Stimulated activated CD4-positive, alpha-beta T cell treated with anti-CD3 and anti-CD28 coated beads, TNF-alpha, amount 100 ng/mL, for 1 hour (primary cell): ENCODE measurements at regions not wholly inside any gene's neighbourhood (a gene's known extent, or its start where the extent isn't known, plus 50 kb on each side); places are given as distances from the start of the nearest gene placed in this dataset.
"Not testable (repeated sequence)": the region's sequence is repeated elsewhere in the genome, so short reads cannot be mapped to it uniquely, and the experiment has no call there.

Source experiments
- DNase-seq, 3 donors: peaks; one replicate each; pipeline ENCODE4 v3.0.0-alpha.2; 2020; ENCODE audit warnings: low read depth in 3 of 3, low spot score in 1 of 3

GRCh38 chr11:70547821-70548670, 149.7 kb downstream of the CTTN start:
- DNase-seq: no peak

GRCh38 chr11:70548976-70549375, 150.6 kb downstream of the CTTN start:
- no peak for DNase-seq

- no peak for DNase-seq
Measured at GRCh38 chr11:70549386-70549785, 151.1 kb downstream of the CTTN start.

GRCh38 chr11:70549796-70550195, 151.5 kb downstream of the CTTN start:
- DNase-seq: no peak

DNA sequence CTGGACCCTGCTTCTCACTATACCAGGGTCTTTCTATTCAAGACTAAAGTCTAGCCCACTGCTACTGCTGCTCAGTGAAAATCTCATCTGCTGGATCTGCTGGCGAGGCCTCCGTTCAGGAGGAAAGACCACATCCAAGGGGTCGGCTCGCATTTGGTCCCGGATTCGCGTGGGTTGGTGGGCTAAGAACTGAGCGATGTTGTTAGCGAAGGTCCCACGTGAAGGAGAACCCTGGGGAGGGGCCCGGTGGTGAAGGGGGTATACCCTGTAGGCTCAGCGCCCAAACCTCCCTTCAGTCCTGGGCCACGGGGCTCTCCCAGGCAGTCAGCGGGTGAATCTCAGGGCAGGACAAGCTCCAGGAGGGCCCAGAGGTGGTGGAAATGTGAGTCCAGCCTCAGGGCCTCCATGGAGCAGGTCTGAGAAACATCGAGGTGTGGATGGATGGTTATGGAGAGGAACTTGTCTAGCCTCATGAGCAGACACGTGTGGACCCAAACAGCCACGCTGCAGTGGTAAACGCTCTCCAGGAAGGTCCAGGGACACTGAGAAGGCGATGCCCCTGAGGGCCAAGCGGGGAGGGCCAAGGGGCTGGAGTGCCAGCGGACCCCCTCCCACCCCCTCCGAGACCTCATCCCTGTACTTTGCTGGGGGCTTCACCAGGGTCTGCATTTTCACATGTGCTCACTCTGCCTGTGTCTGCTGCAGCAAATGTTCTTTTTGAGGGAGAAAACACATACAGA, 152.3 kb downstream of the CTTN start:
- DNase-seq: no peak

DNA sequence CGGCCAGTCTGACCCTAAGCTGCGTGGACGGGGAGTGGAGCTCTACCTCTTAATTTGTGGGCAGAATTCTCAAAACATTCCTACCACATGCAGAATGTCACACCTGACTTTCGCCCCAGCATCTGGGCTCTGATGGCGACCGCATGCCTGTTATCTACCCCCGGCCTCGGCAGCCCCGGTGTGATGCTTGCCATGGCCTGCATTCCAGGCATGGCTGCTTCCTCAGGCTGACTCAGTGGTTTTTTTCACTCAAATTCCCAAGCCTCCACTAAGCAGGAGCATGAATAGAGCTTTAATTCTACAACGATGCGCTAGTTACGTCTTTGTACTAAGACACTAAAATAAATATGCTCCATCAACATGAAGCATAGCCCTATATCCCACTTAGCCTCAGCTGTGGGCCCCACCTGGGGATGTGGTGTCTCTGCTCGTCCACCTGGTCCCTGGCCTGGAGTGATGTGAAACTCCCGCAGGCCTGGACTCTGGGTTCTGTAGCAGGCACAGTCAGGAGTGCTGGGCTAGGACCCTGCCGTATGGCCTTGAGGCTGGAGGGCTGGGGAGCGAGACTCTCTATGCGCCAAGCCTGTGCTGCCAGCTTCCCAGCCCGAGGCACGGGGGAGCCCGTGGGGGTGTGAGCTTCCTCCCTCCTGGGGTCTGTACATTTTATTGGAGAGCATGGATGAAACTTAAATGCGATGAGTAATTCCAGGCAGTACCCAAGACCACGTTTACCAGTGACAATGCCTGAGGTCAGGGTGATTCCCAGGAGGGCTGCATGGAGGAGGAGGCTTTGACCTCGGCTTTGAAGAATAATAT, 153.2 kb downstream of the CTTN start:
- no peak for DNase-seq

DNA sequence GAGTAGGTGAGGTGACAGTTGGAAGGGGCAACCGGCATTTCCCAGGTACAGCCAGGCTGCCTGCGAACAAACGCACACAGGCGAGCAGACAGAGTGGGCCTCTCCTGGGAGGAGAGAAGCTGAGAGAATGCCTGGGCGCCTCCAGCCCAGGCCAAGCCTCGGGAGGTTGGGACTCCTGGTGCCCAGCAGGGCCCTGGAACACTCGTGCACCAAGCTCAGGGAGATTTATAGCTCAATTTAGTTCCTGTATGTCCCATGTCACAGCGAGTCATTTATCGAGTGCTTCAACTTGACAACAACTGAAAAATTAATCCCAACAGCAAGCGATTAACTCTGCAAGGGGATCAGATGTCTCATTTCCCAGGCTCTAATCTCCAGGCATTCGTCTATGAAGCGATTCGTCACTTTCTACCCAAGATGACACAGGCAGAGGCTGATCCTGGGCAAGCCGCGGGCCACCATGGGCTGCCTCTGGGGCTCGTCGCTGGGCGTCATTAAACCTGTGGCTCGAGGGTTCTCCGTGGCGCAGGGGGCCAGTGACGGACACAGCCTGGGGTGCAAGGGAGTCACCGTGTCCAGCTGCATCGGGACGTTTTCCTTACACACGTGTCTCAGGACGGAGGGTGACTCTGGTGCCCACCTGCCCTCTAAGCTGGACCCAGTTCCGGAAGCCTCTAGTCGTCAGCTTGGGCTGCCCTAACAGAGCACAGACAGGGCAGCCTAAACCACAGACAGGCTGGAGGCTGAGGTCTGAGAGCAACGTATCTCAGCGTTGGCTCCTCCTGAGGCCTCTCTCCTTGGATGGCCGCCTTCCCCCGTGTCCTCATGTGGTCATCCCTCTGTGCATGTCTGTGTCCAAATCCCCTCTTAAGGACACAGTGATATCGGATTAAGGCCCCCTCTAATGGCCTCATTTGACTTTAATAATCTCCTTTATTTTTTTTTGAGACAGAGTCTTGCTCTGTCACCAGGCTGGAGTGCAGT, 154.1 kb downstream of the CTTN start:
- no peak for DNase-seq

- no peak for DNase-seq
Measured at GRCh38 chr11:70555078-70555477, 156.7 kb downstream of the CTTN start.

DNA sequence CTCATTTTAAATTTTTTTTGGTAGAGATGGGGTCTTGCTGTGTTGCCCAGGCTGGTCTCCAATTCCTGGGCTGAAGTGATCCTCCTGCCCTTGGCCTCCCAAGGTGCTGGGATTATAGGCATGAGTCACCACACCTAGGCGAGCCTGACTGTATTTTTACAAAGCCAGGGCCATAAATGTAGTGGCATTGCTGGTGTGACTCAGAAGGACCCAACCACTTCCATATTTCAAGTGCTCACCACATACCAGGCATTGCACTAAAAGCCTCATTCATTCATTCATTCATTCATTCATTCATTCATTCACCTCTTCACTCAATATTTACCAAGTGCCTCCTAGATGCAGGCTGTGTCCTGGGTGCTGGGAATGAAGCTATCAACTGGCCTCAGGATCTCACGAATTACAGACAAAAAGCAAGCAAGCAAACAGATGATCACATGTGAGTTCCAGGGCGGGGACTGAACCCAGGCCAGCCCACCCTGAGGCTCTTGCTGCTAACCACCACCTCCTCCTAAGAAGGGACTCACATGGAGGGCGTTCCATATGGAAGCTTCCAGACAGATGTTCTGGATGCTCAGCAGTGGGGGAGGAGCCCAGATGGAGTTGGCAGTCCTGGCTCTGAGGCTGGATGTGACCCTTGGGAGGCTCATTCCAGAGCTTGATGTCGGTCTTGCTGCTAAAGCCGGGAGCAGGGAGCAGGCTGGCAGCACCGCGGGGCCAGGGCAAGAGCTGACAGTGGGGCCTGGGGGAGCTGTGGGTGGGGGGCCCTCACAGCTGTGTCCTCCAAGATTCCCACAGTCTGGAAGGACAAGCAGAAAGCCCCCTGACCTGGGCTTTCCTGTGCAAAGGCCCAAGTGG, 158.8 kb downstream of the CTTN start:
- no peak for DNase-seq

DNA sequence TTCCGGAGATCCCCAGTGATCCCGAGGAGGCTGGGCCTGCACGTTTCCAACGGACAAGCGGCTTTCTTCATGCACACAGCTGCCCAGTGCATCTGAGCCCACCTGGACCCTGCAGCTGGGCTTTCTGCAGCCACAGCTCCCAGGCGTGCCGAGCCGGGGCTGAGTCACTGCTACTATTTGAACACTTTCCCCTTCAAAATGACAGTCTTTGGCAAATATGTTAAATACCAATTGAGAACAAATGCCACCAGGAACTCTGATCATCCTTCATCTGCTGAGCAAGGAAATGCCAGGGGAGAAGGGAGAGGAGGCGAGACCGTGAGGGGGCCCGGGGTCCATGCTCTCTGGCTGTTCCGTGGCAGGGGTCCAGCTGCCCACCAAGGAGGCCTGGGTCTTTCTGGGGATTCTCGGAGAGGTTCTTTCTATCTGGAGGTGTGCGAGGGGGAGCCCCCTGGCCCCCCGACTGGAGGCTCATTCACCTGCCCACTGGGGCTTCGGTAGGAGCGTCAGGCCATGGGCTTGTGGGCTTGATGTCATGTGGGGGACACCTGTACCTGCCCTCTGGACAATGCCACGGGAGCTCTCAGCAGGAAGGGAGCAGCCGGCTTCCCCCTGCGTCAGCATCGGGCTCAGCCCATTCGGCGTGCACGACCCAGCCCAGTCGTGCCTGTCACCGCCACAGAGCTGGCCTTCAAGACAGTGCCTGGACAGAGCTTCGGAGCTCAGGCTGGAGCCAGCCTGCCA, 159.6 kb downstream of the CTTN start:
- DNase-seq: no peak

DNA sequence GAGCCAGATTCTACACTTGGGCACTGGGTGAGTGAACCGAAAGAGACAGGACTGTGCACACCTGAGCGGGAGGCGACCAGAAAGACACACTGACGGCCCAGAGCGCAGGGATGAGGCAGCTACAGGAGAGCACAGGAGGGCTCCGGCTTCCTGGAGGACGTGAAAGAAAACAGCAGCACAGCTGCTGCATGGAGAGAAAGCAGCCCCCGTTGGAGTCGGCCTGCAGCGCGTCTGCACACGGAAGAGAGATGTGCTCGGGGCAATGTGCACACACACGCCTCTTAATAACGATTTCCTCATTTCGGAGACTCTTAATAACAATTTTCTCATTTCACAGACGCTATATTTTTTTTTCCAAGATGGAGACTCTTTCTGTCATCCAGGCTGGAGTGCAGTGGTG, 160.4 kb downstream of the CTTN start:
- DNase-seq: no peak

GRCh38 chr11:70559516-70559915, 161.2 kb downstream of the CTTN start:
- no peak for DNase-seq

DNA sequence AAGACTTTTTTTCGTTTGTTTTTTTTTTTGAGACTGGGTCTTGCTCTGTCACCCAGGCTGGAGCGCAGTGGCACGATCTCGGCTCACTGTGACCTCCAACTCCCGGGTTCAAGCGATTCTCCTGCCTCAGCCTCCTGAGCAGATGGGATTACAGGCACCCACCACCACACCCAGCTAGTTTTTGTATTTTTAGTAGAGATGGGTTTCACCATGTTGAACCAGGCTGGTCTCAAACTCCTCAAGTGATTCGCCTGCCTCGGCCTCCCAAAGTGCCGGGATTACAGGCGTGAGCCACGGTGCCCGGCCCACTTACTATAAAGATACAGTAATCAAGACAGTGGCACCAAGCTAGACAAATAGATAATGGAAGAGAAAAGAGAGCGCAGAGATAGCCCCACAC, 162.3 kb downstream of the CTTN start:
- not testable (repeated sequence) for DNase-seq

- no peak for DNase-seq
Measured at GRCh38 chr11:70566768-70567530, 168.6 kb downstream of the CTTN start.

GRCh38 chr11:70567680-70568034, 169.3 kb downstream of the CTTN start:
- DNase-seq: no peak

DNA sequence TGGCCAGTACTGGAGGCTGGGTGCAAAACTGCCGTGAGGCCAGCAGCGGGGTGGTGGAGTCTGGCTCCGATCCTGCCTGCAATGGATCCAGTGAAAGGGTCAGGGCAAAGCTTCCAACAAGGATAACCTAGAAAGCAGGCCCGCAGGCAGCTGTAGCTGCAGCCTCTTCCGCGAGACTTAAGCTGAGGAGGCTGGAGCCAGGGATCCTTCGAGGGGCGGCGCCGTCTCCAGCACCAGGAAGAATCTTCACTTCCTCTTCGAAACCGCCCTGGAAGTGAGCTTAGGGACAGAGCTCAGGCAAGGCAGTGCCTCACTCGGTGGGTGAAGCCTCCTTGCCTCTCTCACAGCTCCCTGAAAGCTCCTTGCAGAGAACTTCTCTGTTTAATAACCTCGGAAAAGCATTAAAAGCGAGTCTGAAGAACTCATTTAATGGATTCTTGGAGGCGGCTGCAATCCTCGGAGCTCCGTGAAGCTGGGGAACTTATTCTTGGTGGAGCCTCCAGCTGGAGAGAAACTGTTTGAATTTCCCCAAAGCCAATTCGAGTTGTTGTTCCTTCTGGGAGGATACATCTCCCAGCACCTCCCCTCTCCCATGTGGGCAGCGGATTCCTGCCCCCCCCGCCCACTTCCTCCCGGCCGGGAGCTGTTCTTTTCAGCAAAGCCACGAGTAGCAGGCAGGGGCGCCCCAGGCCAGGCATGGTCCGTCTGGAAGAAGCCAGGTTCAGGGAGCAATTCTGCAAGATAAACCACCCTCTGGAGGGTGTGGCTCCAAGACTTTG, 169.9 kb downstream of the CTTN start:
- no peak for DNase-seq

DNA sequence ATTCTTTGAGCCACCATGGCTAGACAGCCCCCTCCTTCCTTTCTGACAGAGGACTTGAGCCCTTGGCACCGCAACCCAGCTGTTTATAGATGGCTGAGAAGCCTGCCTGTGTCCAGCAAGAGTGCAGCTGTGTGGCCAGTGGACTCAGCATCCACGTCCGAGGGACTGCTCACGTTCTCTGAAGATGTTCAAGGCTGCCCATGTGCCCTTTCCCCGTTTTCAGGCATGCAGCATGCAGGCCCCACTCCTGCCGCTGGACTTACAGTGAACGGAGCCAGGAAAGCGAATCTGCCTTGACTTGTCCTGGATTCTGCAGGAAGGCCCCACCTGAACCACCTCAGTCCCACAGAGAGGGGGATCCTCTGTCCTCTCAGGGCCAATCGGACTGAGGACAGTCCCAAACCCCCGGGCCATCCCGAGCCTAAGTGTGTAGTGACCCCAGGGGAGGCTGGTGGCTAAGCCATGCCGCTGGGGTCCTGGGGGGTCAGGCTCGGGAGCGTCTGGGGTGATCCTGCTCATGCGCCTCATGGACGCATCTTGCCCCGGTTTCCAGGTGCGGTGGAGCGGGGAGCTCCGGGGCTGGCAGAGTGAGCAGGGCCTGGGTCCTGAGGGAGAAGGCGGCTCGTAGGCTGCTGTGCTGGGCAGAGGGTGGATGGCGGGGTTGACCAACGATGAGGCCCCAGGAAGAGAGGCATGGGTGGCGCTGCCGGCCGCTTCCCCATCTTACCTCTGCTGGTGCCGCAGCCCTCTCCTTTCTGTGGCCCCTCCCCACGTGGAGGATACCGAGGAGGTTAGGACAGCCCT, 170.7 kb downstream of the CTTN start:
- no peak for DNase-seq
